Tibial nerve (tissue), 4 donors: ENCODE measurements at regions not wholly inside any gene's neighbourhood (a gene's known extent, or its start where the extent isn't known, plus 50 kb on each side); places are given as distances from the start of the nearest gene placed in this dataset.

ENCODE experiments used
- DNase-seq, 2 donors: peaks; one replicate each; pipeline ENCODE4 v3.0.0-alpha.2; 2019; ENCODE audit warnings: low spot score in 2 of 2
- H3K27ac ChIP-seq, 4 donors: fragments of 200-600 bp; sonication (generic) in 3 of 4; one replicate each; pipeline ENCODE4 v1.5.1; 2017 to 2019; ENCODE audit warnings: mild to moderate bottlenecking in 1 of 4
- H3K27me3 ChIP-seq, 2 donors: fragments of 200-600 bp; sonication (generic) in 1 of 2; one replicate each; pipeline versions ENCODE4 v1.5.1 to v1.6.0; 2017 to 2019
- H3K36me3 ChIP-seq, 3 donors: fragments of 200-600 bp; sonication (generic); one replicate each; pipeline ENCODE4 v1.5.1; 2018 to 2019
- H3K4me1 ChIP-seq, 4 donors: fragments of 200-600 bp; sonication (generic) in 3 of 4; one replicate each; pipeline ENCODE4 v1.5.1; 2017 to 2019
- H3K4me3 ChIP-seq, 4 donors: fragments of 200-600 bp; sonication (generic) in 3 of 4; one replicate each; pipeline ENCODE4 v1.5.1; 2017 to 2019; ENCODE audit warnings: mild to moderate bottlenecking in 1 of 4, moderate library complexity in 1 of 4
- H3K9me3 ChIP-seq, 4 donors: fragments of 200-600 bp; sonication (generic) in 3 of 4; one replicate each; pipeline ENCODE4 v1.5.1; 2017 to 2019
- EP300 ChIP-seq, 2 donors: sonication (generic); formaldehyde crosslinking; IDR thresholded peaks; one replicate each; pipeline ENCODE4 v1.6.1; 2017; ENCODE audit warnings: antibody characterized with exemption in 2 of 2, mild to moderate bottlenecking in 1 of 2
- POLR2A ChIP-seq, 2 donors: fragments of 450-650 bp; IDR thresholded peaks; one replicate each; pipeline ENCODE4 v1.6.1; 2017; ENCODE audit warnings: antibody characterized with exemption in 2 of 2, mild to moderate bottlenecking in 2 of 2, moderate library complexity in 2 of 2
- WGBS, 2 donors: methylation state at CpG; one replicate each; pipeline ENCODE4 v1.1.5; 2018; 5-methylcytosine and 5-hydroxymethylcytosine counted together
- TF ChIP-seq, protein P1 (sequence below), 5 experiments: fragments of 200-600 bp in 3 of 5; fragments of 450-650 bp in 2 of 5; sonication (generic) in 3 of 5; IDR thresholded peaks; one replicate each; pipeline ENCODE4 v1.5.1; 2016 to 2019; ENCODE audit warnings: antibody characterized with exemption in 5 of 5, mild to moderate bottlenecking in 3 of 5, moderate library complexity in 2 of 5

DNA sequence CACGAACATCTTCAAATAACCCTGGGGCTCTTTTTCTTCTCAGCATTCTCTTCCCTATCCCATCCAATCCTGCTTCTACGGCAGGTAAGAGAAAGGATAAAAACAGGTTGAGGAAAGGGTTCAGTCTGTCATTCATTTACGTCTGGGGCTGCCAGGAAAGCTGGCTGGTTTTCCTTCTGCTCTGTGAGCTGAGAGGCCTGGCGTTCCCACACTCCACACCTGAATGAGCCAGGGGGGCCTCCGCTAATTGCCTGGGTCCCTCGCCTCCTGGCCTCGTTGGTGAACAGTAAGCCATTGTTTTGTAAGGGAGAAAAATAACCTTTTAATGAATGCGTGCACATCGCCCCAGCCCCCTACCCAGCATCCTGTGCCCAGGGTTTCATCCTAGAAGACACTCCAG is 70.8 kb upstream of the SIM2 start:
- TF ChIP-seq, protein P1, sequence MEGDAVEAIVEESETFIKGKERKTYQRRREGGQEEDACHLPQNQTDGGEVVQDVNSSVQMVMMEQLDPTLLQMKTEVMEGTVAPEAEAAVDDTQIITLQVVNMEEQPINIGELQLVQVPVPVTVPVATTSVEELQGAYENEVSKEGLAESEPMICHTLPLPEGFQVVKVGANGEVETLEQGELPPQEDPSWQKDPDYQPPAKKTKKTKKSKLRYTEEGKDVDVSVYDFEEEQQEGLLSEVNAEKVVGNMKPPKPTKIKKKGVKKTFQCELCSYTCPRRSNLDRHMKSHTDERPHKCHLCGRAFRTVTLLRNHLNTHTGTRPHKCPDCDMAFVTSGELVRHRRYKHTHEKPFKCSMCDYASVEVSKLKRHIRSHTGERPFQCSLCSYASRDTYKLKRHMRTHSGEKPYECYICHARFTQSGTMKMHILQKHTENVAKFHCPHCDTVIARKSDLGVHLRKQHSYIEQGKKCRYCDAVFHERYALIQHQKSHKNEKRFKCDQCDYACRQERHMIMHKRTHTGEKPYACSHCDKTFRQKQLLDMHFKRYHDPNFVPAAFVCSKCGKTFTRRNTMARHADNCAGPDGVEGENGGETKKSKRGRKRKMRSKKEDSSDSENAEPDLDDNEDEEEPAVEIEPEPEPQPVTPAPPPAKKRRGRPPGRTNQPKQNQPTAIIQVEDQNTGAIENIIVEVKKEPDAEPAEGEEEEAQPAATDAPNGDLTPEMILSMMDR (IDR thresholded peaks at IDR 0.05): no peak
- TF ChIP-seq EP300 (IDR thresholded peaks at IDR 0.05): no peak
- Histone ChIP-seq H3K27ac (no peak overlapping the region), H3K27me3 (no peaks in the 10 kb centered on the region), H3K36me3 (no peaks in the 10 kb centered on the region), H3K9me3 (no peaks in the 10 kb centered on the region), H3K4me3 (no peak overlapping the region), H3K4me1 (no peaks in the 10 kb centered on the region)
- no peak for DNase-seq
- WGBS, 2 donors: 42 to 47% methylated on average over 9 of the region's 9 CpGs

- WGBS, 2 donors: 51% methylated on average over 12 to 13 of the region's 13 CpGs
- Histone ChIP-seq H3K27ac (no peak overlapping the region), H3K36me3 (no peaks in the 10 kb centered on the region), H3K4me1 (no peaks in the 10 kb centered on the region), H3K4me3 (no peak overlapping the region), H3K27me3 (no peaks in the 10 kb centered on the region), H3K9me3 (no peaks in the 10 kb centered on the region)
- TF ChIP-seq POLR2A (IDR thresholded peaks at IDR 0.05) (no peak), EP300 (IDR thresholded peaks at IDR 0.05) (no peak)
- DNase-seq: no peak
Observed at GRCh38 chr21:36628761-36629460, 70.0 kb upstream of the SIM2 start.

DNA sequence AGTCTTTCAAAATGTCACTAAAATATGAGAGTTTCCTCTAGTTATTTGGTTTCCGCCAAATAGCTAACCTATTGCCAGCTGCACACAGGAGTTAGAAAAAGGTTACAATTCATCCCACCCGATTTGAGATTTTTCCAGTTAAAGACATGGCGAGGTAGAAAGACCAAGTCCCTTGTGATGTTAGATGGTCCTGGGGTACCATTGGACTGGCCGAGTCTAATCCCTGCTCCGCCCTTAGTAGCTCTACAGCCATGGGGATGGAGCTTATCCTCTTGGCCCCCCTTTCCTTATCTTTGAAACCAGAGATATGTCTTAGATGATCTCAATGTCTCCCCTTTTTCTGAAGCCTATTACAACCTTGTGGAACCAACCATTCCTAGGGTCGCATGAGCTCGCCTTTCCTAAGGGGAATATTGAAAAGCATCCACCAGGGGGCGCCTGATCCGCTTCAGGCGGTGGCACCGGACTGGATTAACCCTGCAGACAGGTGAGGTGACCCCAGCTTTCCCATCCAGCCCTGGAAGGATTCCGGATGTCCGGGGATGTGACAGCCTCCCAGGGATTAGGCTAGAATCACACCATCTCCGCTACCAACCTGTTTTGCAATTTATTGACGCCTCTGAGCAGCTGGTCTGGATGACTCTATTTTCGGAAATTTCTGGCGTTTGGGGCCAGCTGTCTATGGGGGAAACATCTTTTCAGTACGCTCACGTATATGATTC is 68.3 kb upstream of the SIM2 start:
- peak in 1 of 2 donors; percentile 22 for DNase-seq
- Histone ChIP-seq H3K27ac (no peak overlapping the region), H3K9me3 (peaks cover 0 to 6% (median 0%) of the 10 kb centered on the region in 4 donors), H3K4me3 (no peak overlapping the region), H3K36me3 (no peaks in the 10 kb centered on the region), H3K27me3 (no peaks in the 10 kb centered on the region), H3K4me1 (no peaks in the 10 kb centered on the region)
- 41 to 44% methylated on average over 19 of the region's 19 CpGs for WGBS, 2 donors
- TF ChIP-seq, protein P1 (IDR thresholded peaks at IDR 0.05): peak; percentile 35 to 54 (median 36)
- TF ChIP-seq POLR2A (IDR thresholded peaks at IDR 0.05) (no peak), EP300 (IDR thresholded peaks at IDR 0.05) (no peak)

GRCh38 chr21:36636016-36636415 is 62.9 kb upstream of the SIM2 start:
- TF ChIP-seq POLR2A (IDR thresholded peaks at IDR 0.05) (no peak), EP300 (IDR thresholded peaks at IDR 0.05) (no peak)
- TF ChIP-seq, protein P1 (IDR thresholded peaks at IDR 0.05): no peak
- H3K27ac ChIP-seq: no peak overlapping the region
- no peaks in the 10 kb centered on the region for H3K27me3 ChIP-seq
- H3K36me3 ChIP-seq: no peaks in the 10 kb centered on the region
- WGBS, 2 donors: 34 to 61% methylated on average over 1 of the region's 1 CpG
- DNase-seq: no peak
- H3K9me3 ChIP-seq: peaks cover 0 to 28% (median 2%) of the 10 kb centered on the region in 4 donors
- H3K4me3 ChIP-seq: no peak overlapping the region
- no peaks in the 10 kb centered on the region for H3K4me1 ChIP-seq

GRCh38 chr21:36636439-36636838 is 62.5 kb upstream of the SIM2 start:
- no peak for DNase-seq
- WGBS, 2 donors: 86 to 91% methylated on average over 2 of the region's 2 CpGs
- Histone ChIP-seq H3K36me3 (no peaks in the 10 kb centered on the region), H3K4me1 (no peaks in the 10 kb centered on the region), H3K4me3 (no peak overlapping the region), H3K9me3 (peaks cover 0 to 28% (median 2%) of the 10 kb centered on the region in 4 donors), H3K27me3 (no peaks in the 10 kb centered on the region), H3K27ac (no peak overlapping the region)
- TF ChIP-seq POLR2A (IDR thresholded peaks at IDR 0.05) (no peak), EP300 (IDR thresholded peaks at IDR 0.05) (no peak)
- TF ChIP-seq, protein P1 (IDR thresholded peaks at IDR 0.05): no peak
